ENCODE measurements at regions not wholly inside any gene's neighbourhood (a gene's known extent, or its start where the extent isn't known, plus 50 kb on each side); places are given as distances from the start of the nearest gene placed in this dataset.
"Not testable (repeated sequence)": the region's sequence is repeated elsewhere in the genome, so short reads cannot be mapped to it uniquely, and the experiment has no call there.

DNA sequence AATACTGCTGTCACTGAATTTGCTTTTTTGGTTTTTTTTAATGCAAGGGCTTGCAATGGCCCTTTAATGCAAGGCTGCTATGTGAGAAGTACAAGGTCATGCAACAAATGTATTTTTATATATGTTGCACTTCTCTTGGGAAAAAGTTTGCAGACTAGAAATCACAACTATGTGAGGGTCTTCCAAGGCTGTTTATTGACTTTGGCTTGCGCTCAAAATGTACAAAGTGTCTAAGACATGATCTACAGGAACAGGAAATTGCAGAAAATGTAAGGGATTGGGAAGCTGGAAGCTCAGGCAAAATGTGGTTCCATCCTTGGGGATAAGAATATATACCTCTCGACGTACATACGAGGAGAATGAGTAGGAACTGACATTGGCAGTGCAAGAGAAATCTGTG, 92.2 kb upstream of the F13A1 start:
- no peak for DNase-seq

DNA sequence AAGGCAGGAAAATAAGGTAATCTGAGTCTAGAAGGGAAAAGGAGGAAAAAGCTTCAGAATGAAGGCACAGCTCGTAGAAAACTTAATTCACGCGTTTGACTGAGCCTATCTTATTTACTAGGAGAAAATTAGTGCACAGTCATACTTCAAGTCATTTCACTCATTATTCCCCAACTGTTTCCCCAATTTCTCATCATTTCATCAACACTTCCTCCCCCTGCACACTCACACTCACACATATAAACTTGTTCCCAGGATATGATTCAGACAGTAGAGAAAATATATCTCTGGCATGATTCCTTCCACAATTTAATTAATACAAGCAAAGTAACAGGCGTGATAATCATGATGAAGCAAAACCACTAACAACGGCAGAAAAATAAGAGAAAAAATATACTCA, 94.5 kb upstream of the F13A1 start:
- no peak for DNase-seq

DNA sequence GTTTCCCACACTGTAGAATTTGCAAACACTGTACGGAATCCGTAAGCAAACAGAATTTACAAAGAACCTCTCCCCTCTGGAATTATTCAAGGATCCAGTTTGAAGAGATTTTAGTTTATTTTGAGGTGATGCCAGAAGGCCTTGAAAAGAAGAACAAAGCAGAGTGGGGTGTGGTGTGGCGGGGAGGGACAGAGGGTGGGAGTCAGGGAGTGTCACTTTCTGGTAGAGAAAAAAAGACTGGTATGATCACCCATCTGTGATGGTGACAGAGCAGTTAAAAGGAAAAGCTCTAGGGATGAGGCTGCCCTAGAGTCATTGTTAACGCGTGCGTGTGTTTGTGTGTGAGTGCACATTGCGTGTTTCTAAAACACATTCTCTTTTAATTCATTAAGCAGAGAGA, 97.0 kb upstream of the F13A1 start:
- no peak for DNase-seq

DNA sequence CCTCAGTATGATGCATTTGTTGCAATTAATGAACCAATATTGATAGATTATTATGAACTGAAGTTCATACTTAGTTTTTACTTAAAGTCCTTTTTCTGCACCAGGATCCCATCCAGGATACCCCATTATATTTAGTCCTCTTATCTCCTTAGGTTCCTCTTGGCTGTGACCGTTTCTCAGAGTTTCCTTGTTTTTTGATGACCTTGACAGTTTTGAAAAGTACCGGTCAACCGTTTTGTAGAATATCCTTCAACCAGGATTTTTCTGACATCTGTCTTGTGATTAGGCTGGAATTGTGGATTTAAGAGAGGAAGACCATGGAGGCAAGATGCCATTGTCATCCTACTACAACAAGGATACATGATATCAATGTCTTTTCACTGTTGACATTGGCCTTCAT, 98.0 kb upstream of the F13A1 start:
- no peak for DNase-seq

DNA sequence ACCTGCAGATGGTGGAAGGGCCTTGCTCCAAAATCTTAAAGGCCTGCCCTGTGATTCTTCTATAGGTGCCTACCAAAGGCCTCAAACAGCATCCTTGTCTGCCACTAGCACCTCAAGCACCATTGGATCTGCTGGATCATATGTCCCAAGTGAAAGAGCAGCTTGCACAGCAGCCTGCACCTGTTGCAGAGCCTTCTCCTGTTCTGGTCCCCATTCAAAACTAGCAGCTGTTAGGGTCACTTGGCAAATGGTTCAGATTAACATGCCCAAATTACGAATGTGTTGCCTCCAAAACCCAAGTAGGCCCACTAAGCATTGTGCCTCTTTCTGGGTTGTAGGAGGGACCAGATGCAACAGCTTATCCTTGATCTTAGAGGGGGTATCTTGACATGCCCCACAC, 99.6 kb upstream of the F13A1 start:
- DNase-seq = no peak

DNA sequence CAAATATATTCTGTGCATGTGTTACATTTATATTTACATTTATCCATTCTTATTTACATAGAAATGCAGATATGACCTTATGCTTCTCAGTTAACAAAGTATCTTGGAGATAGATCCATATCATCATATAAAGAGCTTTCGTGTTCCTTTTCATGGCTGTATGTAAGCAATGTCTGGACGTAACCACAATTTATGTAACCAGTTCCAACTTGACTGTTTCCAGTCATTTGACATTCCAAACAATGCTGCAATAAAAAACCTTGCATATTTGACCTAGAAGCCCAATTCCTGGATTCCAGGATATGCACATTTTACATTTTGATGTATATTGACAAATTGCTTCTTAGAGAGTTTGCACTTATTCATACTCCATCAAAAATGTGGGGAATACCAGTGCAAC, 113.7 kb upstream of the F13A1 start:
- DNase-seq = no peak

DNA sequence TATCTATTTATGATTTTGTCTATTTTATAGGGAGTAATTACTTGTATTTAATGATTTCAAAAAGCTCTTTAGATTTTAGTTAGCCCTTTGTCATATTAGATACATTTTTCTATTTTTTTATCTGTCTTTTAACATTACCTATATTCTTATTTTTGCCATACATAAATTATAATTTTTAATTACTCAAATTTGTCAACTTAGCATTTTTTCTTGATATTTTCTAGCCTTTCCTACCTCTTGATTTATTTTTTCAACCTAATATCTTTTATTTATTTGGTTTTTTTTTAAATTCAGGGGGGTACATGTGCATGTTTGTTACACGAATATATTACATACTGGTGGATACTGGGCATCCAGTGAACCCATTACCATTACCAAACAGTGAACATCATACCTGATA, 114.3 kb upstream of the F13A1 start:
- DNase-seq = no peak

DNA sequence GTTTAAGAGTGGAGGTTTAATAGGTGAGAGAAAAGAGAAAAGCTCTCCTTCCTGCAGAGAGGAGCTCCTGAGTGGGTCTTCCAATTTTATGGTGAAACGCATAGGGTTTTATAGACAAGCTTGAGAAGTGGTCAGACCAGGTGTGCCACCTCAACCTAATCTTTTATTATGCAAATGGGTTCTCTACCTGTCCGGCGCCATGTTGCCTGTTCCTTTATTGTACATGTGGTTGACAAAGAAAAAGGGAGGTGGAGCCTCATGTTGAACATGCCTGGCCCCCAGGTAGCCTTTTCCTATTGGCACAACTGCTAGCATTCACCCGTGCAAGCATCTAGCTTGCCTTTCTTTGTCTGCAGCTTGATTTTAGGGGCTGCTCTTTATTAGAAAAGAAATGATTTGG, 115.9 kb upstream of the F13A1 start:
- DNase-seq = no peak

DNA sequence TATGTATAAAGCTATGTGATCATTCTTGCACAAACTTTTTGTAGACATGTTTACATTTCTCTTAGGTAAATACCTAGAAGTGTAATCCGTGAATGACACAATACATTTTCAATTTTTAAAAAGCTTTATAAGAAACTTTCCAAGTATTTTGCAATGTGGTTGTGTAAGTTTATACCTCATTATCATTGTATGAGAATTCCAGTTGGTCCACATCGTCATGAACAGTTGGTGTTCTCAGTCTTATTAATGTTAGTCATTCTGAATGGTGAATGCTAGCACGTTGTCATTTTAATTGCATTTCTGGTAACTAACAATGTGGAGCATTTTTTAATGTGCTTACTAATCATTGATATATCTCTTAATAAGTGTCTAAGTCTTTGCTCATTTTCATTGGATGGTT, 116.5 kb upstream of the F13A1 start:
- no peak for DNase-seq

DNA sequence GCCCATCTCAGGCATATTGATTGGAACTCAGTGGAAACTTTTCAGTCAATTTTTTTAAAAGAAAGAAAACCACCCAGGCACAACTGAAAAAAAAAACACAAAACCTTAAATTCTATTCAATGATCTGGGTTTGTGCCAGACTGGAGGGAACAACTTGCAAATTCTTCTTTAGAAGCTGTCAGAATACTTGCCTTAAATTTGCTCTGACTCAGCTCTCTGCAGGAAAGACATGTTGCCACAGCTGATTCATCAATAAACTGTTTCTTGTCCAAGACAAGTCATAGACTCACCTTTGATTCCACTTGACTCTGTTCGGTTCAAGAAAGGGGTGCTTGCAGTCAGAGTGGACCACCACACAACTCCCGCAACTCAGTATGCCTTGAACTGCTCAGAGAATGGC, 117.8 kb upstream of the F13A1 start:
- DNase-seq = peak in 8 of 56 donors; percentile 3 to 48 (median 15)

DNA sequence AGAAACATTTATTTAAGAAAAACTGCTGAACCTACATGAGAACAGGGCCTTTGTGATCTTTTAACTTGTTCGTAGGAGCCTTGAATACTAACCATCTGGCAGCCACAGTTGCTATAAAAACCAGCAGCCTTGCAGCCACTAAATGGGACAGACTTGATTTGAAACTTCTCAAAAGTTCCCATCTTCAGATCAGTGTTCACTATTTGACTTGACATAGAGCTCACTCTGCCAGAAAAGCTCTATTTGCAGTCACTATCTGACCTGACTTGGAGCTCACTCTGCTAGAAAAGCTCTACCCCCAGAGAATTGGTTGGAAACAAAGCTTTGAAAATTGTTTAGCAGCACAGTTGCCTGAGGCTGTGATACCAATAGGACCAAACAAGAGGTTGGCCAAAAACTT, 119.3 kb upstream of the F13A1 start:
- peak in 1 of 56 donors; percentile 10 for DNase-seq

DNA sequence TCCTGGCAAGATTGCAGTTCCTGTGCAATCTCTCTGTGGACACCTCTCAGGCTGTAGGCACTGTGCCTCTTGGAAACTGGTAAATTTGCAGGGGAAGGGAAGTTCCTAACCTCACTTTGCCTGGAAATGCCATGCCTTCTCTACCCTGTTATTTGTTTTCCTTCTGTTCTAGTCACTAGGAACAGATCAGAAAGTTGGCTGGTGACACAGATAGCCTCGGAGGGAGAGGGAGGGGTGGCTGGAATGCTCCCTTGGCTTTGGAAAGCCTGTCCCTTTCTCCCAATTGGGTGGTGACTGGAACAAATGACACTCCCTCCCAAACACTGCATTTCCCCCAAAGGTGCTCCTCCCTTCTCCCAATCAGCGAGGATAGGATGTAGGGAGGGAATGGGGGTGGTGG, 131.5 kb upstream of the F13A1 start:
- DNase-seq = no peak

DNA sequence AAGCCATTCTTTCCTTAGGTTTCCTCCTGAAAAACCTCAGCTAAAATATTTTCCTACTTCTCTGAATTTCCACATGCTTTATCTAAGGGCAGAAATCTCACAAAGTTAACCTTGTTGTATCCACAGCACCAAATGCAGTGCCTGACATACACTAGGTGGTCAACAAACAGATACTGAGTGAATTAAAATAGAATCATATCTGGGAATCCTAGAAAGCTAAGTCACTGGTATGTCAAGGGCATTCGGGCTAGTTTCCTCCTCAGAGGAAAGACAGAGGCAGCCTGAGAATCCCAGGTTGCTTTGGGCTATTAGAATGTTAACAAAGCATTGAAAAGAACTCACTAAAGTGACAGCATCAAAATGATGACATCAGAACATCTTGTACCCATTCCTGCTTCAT, 132.7 kb upstream of the F13A1 start:
- DNase-seq = no peak

DNA sequence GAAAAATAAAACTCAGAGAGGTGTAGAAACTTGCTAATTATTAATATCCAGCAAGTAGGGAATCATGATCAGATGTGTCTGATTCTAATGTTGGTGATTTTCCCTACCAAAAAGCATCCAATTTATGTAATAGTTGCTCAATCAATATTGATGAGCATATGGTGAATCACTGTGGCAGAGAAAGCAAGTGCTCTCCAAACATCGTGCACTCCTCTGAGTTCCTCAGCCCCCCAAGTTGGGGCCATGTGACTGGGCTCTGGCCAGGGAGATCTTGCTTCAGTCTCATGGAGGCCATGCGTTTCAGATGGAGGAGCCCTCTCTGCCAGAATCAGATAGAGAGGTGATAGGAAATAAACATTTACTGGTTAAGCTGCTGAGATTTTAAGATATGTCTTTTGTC, 133.2 kb upstream of the LY86 start:
- no peak for DNase-seq

DNA sequence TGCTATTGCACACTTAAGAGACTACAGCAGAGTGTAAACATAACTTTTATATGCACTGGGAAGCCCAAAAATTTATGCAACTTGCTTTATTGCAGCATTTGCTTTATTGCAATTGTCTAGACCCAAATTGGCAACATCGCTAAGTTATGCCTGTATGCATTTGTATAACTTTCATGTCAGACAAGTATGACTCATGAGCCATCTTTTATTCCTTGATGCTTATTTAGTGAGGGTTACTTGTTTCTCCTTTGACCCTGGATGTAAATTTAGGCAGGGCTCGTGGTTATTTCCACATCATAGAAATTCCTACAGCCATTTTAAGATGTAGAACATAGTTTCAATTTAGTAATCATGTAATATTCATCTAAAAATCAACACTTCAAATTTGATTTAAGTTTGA, 130.3 kb upstream of the LY86 start:
- DNase-seq = no peak

DNA sequence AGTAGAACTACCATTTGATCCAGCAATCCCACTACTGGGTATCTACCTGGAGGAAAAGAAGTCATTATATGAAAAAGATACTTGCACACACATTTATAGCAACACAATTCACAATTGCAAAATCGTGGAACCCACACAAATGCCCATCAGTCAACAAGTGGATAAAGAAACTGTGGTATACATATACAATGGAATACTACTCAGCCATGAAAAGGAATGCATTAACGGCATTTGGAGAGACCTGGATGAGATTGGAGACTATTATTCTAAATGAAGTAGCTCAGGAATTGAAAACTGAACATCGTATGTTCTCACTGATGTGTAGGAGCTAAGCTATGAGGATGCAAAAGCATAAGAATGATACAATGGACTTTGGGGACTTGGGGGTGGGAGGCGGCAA, 128.6 kb upstream of the LY86 start:
- DNase-seq = not testable (repeated sequence)

DNA sequence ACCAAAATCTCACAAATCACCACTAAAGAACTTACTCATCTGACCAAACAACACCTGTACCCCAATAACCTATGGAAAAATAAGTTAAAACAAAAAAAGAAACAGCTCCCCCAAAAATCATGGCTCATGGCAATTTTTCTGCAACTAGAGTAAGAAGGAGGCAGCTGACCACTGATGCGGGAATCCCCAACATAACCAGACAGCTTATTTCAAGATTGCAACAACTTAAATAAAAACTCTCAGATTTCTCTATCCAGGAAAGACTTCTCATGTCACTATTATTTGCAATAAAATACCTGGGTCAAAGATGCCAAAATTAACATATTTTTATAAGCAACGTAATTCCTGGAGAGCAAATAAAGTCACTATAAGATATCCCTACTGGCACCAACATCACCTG, 128.1 kb upstream of the LY86 start:
- DNase-seq = no peak

DNA sequence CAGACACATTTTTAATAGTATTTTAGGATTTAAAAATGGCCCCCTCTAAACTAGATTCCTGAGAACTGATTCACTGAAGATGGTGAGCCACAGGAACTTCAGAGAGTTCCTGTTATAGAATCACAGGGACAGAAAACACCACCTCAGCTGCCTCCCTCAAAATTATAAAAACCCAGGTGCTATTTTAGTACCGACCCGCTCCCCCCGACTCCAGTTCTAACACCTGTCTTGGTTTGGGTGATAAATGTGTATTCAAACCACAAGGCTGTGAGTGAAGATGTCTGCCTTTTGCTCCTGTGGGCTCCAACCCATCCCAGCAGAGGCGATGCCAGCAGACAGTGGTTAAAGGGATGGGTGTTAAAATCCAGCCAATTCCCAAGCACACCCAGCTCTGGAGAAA, 127.4 kb upstream of the LY86 start:
- DNase-seq = no peak

DNA sequence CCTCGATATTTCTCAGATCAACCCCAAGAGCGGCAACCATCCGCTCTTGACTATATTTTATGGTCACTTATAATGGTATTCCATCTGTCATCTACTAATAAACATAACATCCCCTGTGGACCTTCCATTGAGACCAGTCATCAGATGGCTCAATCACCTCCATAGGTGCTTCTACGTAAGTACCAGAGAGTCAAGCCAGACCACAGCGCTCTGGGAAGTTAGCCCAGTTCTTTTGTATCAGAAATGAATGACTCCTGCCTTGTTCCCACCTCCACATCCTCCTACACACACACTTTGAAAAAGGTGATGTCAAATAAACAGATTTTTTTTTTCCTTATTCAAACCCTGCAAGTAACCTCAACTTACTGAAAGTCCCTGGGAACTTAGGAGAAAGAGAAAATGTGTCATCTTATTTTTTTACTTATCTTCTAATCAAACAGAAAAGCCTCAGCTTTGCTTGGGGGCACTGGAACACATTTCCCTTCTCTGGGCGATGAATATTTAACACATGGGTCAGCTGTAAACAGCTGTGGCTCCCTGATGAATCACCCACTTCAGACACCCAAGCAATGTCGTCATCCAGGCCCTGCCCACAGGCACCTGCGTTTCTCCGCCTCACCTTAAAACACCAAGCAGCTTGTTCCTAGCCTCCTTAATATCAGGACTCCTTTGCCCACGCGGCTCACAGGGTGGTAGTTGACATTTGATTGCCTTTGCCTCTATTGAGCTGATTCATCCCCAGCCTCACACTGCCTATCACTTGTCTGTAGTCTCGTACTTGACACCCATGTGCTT, 121.4 kb upstream of the LY86 start:
- peak in 17 of 56 donors; percentile 2 to 65 (median 10) for DNase-seq

DNA sequence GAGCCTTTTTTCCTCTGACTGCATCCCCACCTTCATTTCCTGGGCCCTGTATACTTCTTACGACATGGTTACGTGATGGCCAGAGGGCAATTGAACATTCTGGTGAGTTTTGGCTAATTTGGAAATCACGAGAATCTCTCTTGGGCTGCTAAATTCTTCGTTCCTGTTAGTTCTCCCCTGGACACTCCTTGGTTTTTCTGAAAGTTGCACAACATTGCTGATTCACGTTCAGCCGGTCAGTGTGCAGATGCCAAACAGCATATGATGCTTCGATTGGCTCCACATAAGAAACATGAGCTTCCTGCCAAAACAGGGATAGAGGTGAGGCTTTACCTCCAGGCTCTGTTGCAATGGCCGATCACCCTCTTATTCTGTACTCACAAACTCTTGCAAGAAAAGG, 119.4 kb upstream of the LY86 start:
- no peak for DNase-seq

DNA sequence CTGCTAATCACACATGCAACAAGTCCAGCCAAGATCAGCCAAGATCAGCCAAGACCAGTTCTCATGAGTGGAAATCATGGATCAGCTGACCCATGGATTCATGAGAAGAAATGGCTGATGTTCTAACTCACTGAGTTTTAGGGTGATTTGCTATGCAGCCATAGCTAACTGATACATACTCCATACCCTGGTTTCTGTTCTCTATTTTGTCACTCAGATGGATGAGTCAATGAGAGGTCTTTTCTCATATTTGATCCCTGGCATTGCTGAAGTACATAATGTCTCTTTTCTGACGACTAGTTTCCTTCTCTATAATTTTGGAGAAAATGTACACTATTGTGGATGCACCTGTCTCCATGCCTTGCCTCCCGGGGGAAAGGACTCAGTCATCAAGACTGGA, 118.4 kb upstream of the LY86 start:
- no peak for DNase-seq

DNA sequence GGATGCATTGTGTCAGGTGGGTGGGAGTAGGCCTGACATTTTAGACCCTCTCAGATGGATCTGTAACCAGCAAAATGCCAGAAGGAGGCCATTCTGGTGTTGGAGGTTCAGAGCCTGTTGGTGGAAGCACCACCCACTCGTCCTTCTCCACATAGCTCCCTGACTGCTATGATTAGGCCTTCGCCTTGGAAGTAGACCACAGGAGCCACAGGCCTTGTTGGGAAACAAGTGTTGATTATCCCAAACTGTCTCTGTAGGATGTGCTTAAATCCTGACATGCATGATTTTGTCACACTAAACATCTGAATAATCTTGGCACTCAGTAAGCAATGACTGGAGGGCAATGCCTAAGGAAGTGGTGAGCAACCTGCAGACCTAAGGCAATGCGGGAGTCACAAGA, 117.2 kb upstream of the LY86 start:
- no peak for DNase-seq

DNA sequence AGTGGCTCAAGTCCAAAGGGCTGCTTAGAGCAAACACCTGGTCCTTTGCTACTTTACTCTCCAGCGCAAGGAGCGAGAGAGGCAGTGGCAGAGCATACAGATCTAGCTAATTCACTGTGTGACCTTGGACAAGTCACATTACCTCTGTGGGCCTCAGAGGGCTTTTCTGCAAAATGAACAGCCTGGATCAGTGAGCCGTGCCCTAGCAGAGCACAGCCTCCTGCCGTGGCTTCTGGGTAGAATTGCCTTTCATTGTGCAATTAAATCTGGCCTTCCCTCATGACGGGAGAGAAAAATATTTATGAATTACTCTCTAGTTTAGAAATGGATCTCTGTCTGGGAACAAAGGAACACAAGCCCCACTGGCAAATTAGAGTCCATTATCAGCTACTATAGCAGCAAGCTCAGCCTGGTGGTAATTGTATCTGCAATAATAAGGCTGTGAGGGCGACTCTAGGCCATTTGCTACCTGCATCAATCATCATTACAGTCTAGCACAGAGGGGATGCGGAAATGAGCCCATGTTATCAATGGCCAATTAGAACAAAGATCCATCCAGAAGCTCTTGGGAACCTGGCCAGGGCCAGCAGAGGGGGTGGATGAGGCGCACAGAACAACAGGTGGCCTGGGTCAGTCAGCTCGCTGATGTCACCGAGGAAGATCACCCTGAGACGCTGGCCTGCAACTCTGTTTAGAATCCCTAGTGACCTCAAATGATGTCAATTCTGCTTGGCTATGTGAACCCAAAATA, 114.2 kb upstream of the LY86 start:
- DNase-seq = no peak

All from nucleus accumbens (tissue), 56 donors.